ENCODE measurements at regions not wholly inside any gene's neighbourhood (a gene's known extent, or its start where the extent isn't known, plus 50 kb on each side); places are given as distances from the start of the nearest gene placed in this dataset.

DNA sequence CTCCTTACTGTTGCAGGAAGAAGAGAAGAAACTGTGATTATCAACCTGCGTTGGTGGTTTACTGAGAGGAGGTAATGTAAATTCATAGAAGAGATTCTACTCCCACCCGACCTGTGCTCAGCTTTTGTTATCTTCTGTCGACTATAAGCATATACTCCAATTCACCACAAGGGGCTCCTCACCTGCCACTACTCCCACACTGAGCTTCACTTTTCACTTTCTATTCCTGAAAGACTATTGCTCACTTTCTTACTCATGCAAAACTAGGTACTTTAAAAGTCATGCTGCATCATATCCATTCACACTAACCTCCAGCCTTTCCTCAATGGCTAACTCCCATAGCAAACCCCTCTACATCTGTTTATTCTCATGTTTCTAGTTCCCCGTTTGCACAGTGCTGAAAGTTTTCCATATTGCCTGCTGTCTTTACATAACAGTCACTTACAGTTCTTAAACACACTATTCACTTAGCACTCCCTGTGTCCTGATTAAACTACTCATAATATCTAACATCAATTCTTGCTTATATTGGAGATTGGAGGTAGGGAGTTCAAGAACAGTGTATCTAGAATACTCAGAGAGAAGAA is 1062.6 kb downstream of the NR2F1-AS1 start:
- peak; percentile 26 for DNase-seq (ENCODE audit: low read depth, low spot score)

DNA sequence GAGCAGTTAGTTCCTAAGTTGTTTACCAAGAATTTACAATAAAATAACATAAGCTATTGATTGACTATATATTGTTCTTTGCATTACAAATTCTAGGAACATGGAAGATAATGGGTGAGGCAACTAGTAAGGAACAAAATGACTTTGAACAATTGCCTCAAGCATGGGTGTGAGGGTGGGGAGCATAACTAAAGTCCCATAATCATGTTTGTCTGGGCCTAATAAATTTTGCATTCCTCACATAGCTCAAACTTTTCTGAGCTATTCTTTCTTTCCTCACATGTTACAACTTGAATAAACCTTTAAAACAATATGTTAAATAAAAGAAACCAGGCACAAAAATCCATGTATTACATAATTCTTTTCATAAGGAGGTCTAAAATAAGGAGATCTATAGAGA is 1066.1 kb downstream of the NR2F1-AS1 start:
- DNase-seq (ENCODE audit: low read depth, low spot score): no peak

GRCh38 chr5:92513067-92513466 is 1068.0 kb downstream of the NR2F1-AS1 start:
- no peak for DNase-seq (ENCODE audit: low read depth, low spot score)

DNA sequence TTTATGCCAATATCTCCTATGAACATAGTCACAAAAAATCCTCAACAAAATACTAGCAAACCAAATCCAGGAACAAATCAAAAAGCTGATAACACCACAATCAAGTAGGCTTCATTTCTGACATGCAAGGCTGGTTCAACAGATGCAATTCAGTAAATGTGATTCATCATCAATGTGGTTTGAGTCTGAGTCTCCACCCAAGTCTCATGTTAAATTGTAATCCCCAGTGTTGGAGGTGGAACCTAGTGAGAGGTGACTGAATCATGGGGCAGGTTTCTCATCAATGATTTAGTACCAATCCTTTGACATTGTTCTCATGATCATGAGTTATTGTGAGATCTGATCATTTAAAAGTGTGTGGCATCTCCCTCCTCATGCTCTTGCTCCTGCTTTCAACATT is 1072.7 kb downstream of the NR2F1-AS1 start:
- DNase-seq (ENCODE audit: low read depth, low spot score): no peak

DNA sequence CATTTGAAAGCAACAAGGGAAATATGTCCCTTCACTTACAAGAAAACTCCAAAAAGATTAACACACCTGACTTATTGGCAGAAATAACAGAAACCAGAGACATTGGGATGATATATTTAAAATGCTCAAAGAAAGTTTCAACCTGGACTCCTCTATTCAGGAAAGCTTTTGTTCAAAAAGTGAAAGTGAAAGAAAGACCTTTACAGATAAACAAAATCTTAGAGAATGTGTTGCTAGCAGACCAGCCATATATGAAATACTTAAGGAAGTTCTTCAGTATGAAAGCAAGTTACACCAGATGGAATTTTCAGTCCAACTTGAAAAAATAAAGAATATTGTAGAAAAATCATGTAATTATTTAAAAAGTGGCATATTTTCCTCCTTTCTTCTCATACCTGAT is 1075.1 kb downstream of the NR2F1-AS1 start:
- peak; percentile 16 for DNase-seq (ENCODE audit: low read depth, low spot score)

- no peak for DNase-seq (ENCODE audit: low read depth, low spot score)
Observed at GRCh38 chr5:92505145-92505544, 1075.9 kb downstream of the NR2F1-AS1 start.

- DNase-seq (ENCODE audit: low read depth, low spot score): no peak
Observed at GRCh38 chr5:92504346-92504745, 1076.7 kb downstream of the NR2F1-AS1 start.

- no peak for DNase-seq (ENCODE audit: low read depth, low spot score)
Observed at GRCh38 chr5:92500752-92501151, 1080.3 kb downstream of the NR2F1-AS1 start.

DNA sequence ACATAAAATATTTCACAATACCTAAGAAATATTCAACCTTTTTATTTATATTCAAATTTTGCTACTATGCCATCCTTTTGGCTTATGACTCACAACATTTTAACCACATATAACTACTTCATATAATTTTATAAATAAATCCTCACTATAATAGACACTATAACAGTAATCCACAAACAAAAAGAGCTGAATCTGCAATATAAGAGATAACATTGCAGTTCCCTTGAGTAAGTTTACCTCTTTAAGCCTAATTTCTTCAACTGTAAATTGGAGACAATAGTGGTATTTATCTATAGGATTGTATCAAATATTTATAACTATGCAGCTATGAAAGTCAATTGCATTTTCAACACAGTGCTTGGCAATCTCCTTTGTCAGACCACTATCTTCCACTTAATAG is 1084.5 kb downstream of the NR2F1-AS1 start:
- no peak for DNase-seq (ENCODE audit: low read depth, low spot score)

GRCh38 chr5:92494508-92494907 is 1086.5 kb downstream of the NR2F1-AS1 start:
- no peak for DNase-seq (ENCODE audit: low read depth, low spot score)

- DNase-seq (ENCODE audit: low read depth, low spot score): no peak
Observed at GRCh38 chr5:92492908-92493307, 1088.1 kb downstream of the NR2F1-AS1 start.

- no peak for DNase-seq (ENCODE audit: low read depth, low spot score)
Observed at GRCh38 chr5:92484484-92484883, 1096.5 kb downstream of the NR2F1-AS1 start.

DNA sequence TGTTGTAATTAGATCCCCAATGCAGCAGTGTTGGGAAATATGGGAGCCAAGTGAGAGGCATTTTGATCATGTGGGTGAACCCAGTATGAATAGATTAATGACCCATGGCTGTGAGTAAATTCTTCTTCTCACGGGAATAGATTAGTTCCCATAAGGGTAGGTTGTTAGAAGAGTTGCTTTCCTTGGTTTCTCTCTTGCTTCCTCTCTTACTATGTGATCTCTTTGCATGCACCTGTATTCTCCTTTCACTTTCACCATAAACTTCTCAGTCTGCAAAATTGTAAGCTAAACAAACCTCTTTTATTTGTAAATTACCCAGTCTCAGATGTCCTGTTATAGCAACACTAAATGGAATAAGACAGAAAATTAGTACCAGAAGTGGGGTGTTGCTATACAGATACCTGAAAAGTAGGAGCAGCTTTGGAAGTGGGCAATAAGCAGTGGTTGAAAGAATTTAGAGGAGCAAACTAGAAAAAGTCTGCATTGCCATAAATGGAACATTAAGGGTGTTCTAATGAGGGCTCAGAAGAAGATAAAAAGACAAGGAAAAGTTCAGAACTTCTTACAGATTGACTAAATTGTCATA is 1090.0 kb upstream of the ARRDC3 start:
- no peak for DNase-seq (ENCODE audit: low read depth, low spot score)

- no peak for DNase-seq (ENCODE audit: low read depth, low spot score)
Observed at GRCh38 chr5:92471861-92472260, 1088.7 kb upstream of the ARRDC3 start.

GRCh38 chr5:92470770-92471169 is 1087.7 kb upstream of the ARRDC3 start:
- no peak for DNase-seq (ENCODE audit: low read depth, low spot score)

DNA sequence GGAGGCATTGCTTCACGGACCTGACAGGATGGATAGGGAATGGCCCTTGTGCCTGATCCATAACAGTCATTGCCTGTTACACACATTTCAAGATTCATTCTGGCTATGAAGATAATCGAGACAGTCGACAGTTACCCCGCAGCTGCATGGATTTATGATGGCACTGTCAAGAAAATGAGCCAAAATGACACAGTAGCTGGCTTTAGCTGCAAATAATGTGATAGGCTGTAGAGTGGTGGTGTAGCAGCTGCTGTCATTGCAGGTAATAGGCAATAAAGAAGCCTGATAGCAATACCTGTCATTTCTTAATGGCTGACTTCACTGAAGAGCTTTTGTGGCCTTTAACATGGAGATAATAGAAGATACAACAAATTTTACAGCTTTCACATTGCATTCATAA is 1085.2 kb upstream of the ARRDC3 start:
- DNase-seq (ENCODE audit: low read depth, low spot score): no peak

DNA sequence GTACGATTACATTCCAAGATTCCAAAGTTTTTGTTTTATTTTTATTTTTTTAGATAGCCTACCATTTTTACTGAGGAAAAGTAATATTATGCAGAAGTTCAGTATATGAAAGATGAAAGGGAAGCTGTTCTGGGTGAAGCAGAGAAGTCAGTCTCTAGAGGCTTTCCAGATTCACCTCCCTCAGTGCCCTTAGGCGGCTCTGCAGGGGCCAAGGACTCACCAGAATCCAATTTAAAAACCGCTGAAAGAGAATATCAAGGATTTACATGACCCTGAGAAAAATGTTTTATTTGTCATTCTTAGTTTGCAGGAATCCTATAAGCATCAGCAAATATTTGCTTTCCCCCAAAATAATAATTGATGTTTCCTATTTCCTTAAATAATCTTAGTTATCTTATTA is 1084.6 kb upstream of the ARRDC3 start:
- DNase-seq (ENCODE audit: low read depth, low spot score): no peak

GRCh38 chr5:92460505-92460904 is 1077.4 kb upstream of the ARRDC3 start:
- DNase-seq (ENCODE audit: low read depth, low spot score): no peak

- DNase-seq (ENCODE audit: low read depth, low spot score): no peak
Observed at GRCh38 chr5:92459654-92460053, 1076.5 kb upstream of the ARRDC3 start.

- no peak for DNase-seq (ENCODE audit: low read depth, low spot score)
Observed at GRCh38 chr5:92455011-92455410, 1071.9 kb upstream of the ARRDC3 start.

GRCh38 chr5:92444888-92445287 is 1061.8 kb upstream of the ARRDC3 start:
- no peak for DNase-seq (ENCODE audit: low read depth, low spot score)

- no peak for DNase-seq (ENCODE audit: low read depth, low spot score)
Observed at GRCh38 chr5:92435781-92436180, 1052.7 kb upstream of the ARRDC3 start.

GRCh38 chr5:92429646-92430045 is 1046.5 kb upstream of the ARRDC3 start:
- DNase-seq (ENCODE audit: low read depth, low spot score): no peak

- DNase-seq (ENCODE audit: low read depth, low spot score): no peak
Observed at GRCh38 chr5:92428415-92428814, 1045.3 kb upstream of the ARRDC3 start.
